K562 (cell line): ENCODE measurements at regions not wholly inside any gene's neighbourhood (a gene's known extent, or its start where the extent isn't known, plus 50 kb on each side); places are given as distances from the start of the nearest gene placed in this dataset.

Source experiments
- ATAC-seq: fragments of 200-7000 bp; cut with Tn5 transposase; 3 replicates; pipeline ENCODE4 v1.9.1; 2020; ENCODE audit warnings: moderate library complexity
- BruUV-seq: library from RNA; stranded (reverse); fragments of 400-500 nt; replicated peaks from 2 replicates; lab custom pipeline; 2021; lab: Mats Ljungman, UMichigan
- CTCF ChIA-PET: fragments of 300-600 bp; formaldehyde crosslinking; extraction: SDS; loops from one replicate; lab custom pipeline; 2021; ENCODE audit warnings: low intra/inter-chr PET ratio; lab: Yijun Ruan, JAX
- POLR2A ChIA-PET: fragments of 300-600, 350-650 bp; sonication (Branson Sonifier 250); formaldehyde crosslinking; extraction: SDS; loops from one replicate; lab custom pipeline; 2021; ENCODE audit warnings: antibody characterized with exemption, inconsistent platforms; lab: Yijun Ruan, JAX
- DNase-seq, 4 experiments: peaks; one replicate each; pipeline versions ENCODE4 v3.0.0 to v3.0.0-alpha.2; 2011 to 2018; ENCODE audit warnings: low spot score in 3 of 4, mixed read lengths in 3 of 4; ENCODE audit errors: extremely low read depth in 1 of 4
- FAIRE-seq: peaks from 2 replicates; lab custom pipeline; 2011; peaks lifted over from hg19 to GRCh38; lab: Jason Lieb, UNC
- H2AFZ ChIP-seq: 2 replicates; pipeline ENCODE4 v1.6.0; 2011; ENCODE audit warnings: low read depth, low read length, control low read depth, inconsistent platforms
- H3K27ac ChIP-seq: fragments of 200-600 bp; 3 replicates; pipeline ENCODE4 v1.8.0; 2011; ENCODE audit warnings: low read depth, mild to moderate bottlenecking, control low read depth, inconsistent platforms, low read length, moderate library complexity, mixed read lengths; ENCODE audit errors: extremely low read depth
- H3K27me3 ChIP-seq, 2 experiments: fragments of 300-600 bp in 1 of 2; 2 replicates in 1 of 2; 3 replicates in 1 of 2; pipeline versions ENCODE4 v1.6.0 to v1.8.0; 2011; ENCODE audit warnings: inconsistent platforms in 2 of 2, low read length in 2 of 2, mild to moderate bottlenecking in 1 of 2, mixed read lengths in 1 of 2, moderate library complexity in 1 of 2; ENCODE audit not compliant: control insufficient read depth in 2 of 2, insufficient read depth in 2 of 2
- H3K36me3 ChIP-seq: fragments of 300-600 bp; 3 replicates; pipeline ENCODE4 v1.8.0; 2011; ENCODE audit warnings: mild to moderate bottlenecking, low read length, inconsistent platforms; ENCODE audit not compliant: control insufficient read depth, insufficient read depth
- H3K4me1 ChIP-seq, 2 experiments: fragments of 200-600 bp in 1 of 2; replicated peaks in 1 of 2; 2 replicates in 1 of 2; 3 replicates in 1 of 2; pipeline versions ENCODE4 v1.5.1 to v1.8.0; 2011; ENCODE audit warnings: inconsistent platforms in 2 of 2, low read length in 2 of 2, mild to moderate bottlenecking in 1 of 2, mixed read lengths in 1 of 2, moderate library complexity in 1 of 2; ENCODE audit not compliant: control insufficient read depth in 2 of 2, insufficient read depth in 2 of 2
- H3K4me2 ChIP-seq: 2 replicates; pipeline ENCODE4 v1.6.1; 2011; ENCODE audit warnings: low read length, control low read depth, inconsistent platforms, mixed read lengths; ENCODE audit not compliant: insufficient read depth
- H3K4me3 ChIP-seq: fragments of 200-600 bp; sonication (generic), shearing (Covaris generic); 2 replicates; pipeline ENCODE4 v1.5.1; 2016; ENCODE audit warnings: control low read depth, inconsistent platforms
- H3K79me2 ChIP-seq: fragments of 200-600 bp; 3 replicates; pipeline ENCODE4 v1.8.0; 2011; ENCODE audit warnings: low read length, inconsistent platforms; ENCODE audit not compliant: control insufficient read depth, insufficient read depth
- H3K9ac ChIP-seq, 2 experiments: 2 replicates each; pipeline versions ENCODE4 v1.6.0 to v1.6.1; 2011; ENCODE audit warnings: low read depth in 2 of 2, low read length in 2 of 2, control low read depth in 1 of 2, inconsistent platforms in 1 of 2, mild to moderate bottlenecking in 1 of 2, mixed read lengths in 1 of 2; ENCODE audit not compliant: insufficient read depth in 1 of 2
- H3K9me1 ChIP-seq: one replicate; pipeline ENCODE4 v1.6.0; 2011; ENCODE audit warnings: inconsistent platforms, mild to moderate bottlenecking, low read length, moderate library complexity; ENCODE audit not compliant: control insufficient read depth, insufficient read depth
- H3K9me3 ChIP-seq: replicated peaks from 2 replicates; pipeline ENCODE4 v1.5.1; 2011; ENCODE audit warnings: low read depth, low read length, inconsistent platforms; ENCODE audit not compliant: control insufficient read depth, insufficient read depth
- H4K20me1 ChIP-seq: replicated peaks from 2 replicates; pipeline ENCODE4 v1.6.1; 2011; ENCODE audit warnings: low read length, inconsistent platforms, mixed read lengths; ENCODE audit not compliant: control insufficient read depth, insufficient read depth
- FOXK1 ChIP-seq: sonication (generic); formaldehyde crosslinking; IDR thresholded peaks from 2 replicates; pipeline ENCODE4 v1.8.0; 2022; ENCODE audit warnings: missing genetic modification reagents, mild to moderate bottlenecking, borderline replicate concordance
- HMGN3 ChIP-seq: IDR thresholded peaks from 2 replicates; pipeline ENCODE4 v1.6.1; 2011; ENCODE audit warnings: borderline replicate concordance, low read depth, mild to moderate bottlenecking, mixed read lengths, low read length; ENCODE audit not compliant: insufficient read length; ENCODE audit errors: extremely low read depth
- IFI16 ChIP-seq: fragments of 250-450 bp; sonication (Bioruptor Pico); IDR thresholded peaks from 2 replicates; pipeline ENCODE4 v2.1.2; 2022; ENCODE audit warnings: mild to moderate bottlenecking, inconsistent platforms
- MAFF ChIP-seq: IDR thresholded peaks from 2 replicates; pipeline ENCODE4 v1.6.1; 2012; ENCODE audit warnings: low read length, improper control_type of control experiment
- POLR3A ChIP-seq: IDR thresholded peaks from 2 replicates; pipeline ENCODE4 v1.6.1; 2011; ENCODE audit warnings: borderline replicate concordance, mild to moderate bottlenecking, moderate library complexity; ENCODE audit not compliant: insufficient read length, insufficient read depth; ENCODE audit errors: extremely low read depth
- SAP30 ChIP-seq: fragments of 200-600 bp; sonication (generic); IDR thresholded peaks from 2 replicates; pipeline ENCODE4 v1.6.1; 2012; ENCODE audit warnings: borderline replicate concordance, low read depth, mild to moderate bottlenecking, moderate library complexity, low read length, control low read depth, inconsistent platforms; ENCODE audit not compliant: insufficient read depth, poor library complexity, severe bottlenecking
- SREBF1 ChIP-seq: fragments of 150-350 bp; IDR thresholded peaks from 2 replicates; pipeline ENCODE4 v1.6.1; 2014; ENCODE audit warnings: antibody characterized with exemption, low read depth, low read length, borderline replicate concordance
- TAF15 ChIP-seq: fragments of 200-400 bp; formaldehyde crosslinking; IDR thresholded peaks from 2 replicates; pipeline ENCODE4 v1.6.1; 2017; ENCODE audit warnings: mild to moderate bottlenecking, low read depth, low read length, moderate library complexity
- ZNF232 ChIP-seq: sonication (generic); formaldehyde crosslinking; IDR thresholded peaks from 2 replicates; pipeline ENCODE4 v1.8.0; 2022; ENCODE audit warnings: mild to moderate bottlenecking, missing genetic modification reagents
- WGBS: fragments of 100-300 bp; shearing (Covaris generic); methylation state at CpG from one replicate; pipeline ENCODE4 v1.1.6; 2016; ENCODE audit warnings: low coverage, mixed read lengths; ENCODE audit not compliant: insufficient coverage; ENCODE audit errors: missing lambda C conversion rate; 5-methylcytosine and 5-hydroxymethylcytosine counted together
- in situ Hi-C: fragments of 300-500 bp; cut with MboI; formaldehyde crosslinking; loops from 4 replicates; pipeline ENCODE4 v1.15.0; 2018; ENCODE audit warnings: inconsistent platforms, mixed read lengths
- intact Hi-C: fragments of 100-400 bp; cut with micrococcal nuclease; formaldehyde crosslinking; loops from 2 replicates; pipeline ENCODE4 v1.14.2; 2022
- TF ChIP-seq, protein P1 (sequence below): fragments of 450-650 bp; IDR thresholded peaks from 2 replicates; pipeline ENCODE4 v1.6.1; 2016; ENCODE audit warnings: low read depth
- TF ChIP-seq, protein P2 (sequence below): fragments of 450-650 bp; formaldehyde crosslinking; IDR thresholded peaks from 2 replicates; pipeline ENCODE4 v1.4.0; 2020; ENCODE audit warnings: mild to moderate bottlenecking

DNA sequence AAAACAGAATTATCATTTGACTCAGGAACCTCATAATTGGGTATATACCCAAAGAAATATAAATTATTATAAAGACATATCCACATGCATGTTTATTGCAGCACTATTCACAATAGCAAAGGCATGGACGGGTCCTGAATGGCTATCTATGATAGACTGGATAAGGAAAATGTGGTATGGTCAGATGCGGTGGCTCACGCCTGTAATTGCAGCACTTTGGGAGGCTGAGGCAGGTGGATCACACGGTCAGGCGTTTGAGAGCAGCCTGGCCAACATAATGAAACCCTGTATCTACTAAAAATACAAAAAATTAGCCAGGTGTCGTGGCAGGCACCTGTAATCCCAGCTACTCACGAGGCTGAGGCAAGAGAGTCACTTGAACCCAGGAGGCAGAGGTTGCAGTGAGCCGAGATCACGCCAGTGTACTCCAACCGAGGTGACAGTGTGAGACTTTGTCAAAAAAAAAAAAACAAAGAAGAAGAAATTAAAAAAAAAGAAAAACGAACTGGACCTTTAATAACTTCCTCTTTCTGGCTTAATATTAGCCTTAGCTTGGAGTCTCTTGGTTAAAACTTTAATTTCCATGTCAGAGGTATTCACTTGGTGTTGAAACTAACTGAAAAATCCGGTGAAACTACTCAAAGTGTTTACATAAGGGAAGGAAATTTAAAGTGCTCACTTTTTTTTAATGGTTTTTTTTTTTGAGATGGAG is 104.4 kb downstream of the ZNF486 start:
- no peaks in the 10 kb centered on the region for H3K9me3 ChIP-seq
- H3K4me1 ChIP-seq, result no peaks in the 10 kb centered on the region
- in situ Hi-C loops, result no loop called here

More for the DNA sequence above, 104.4 kb downstream of the ZNF486 start:
- ChIA-PET CTCF (no interaction called here), POLR2A (no interaction called here)
- no peak overlapping the region for H2AFZ ChIP-seq
- intact Hi-C loops, result no loop called here
- H3K79me2 ChIP-seq, result no peaks in the 10 kb centered on the region
- no peak for DNase-seq
- TF ChIP-seq, protein P1, sequence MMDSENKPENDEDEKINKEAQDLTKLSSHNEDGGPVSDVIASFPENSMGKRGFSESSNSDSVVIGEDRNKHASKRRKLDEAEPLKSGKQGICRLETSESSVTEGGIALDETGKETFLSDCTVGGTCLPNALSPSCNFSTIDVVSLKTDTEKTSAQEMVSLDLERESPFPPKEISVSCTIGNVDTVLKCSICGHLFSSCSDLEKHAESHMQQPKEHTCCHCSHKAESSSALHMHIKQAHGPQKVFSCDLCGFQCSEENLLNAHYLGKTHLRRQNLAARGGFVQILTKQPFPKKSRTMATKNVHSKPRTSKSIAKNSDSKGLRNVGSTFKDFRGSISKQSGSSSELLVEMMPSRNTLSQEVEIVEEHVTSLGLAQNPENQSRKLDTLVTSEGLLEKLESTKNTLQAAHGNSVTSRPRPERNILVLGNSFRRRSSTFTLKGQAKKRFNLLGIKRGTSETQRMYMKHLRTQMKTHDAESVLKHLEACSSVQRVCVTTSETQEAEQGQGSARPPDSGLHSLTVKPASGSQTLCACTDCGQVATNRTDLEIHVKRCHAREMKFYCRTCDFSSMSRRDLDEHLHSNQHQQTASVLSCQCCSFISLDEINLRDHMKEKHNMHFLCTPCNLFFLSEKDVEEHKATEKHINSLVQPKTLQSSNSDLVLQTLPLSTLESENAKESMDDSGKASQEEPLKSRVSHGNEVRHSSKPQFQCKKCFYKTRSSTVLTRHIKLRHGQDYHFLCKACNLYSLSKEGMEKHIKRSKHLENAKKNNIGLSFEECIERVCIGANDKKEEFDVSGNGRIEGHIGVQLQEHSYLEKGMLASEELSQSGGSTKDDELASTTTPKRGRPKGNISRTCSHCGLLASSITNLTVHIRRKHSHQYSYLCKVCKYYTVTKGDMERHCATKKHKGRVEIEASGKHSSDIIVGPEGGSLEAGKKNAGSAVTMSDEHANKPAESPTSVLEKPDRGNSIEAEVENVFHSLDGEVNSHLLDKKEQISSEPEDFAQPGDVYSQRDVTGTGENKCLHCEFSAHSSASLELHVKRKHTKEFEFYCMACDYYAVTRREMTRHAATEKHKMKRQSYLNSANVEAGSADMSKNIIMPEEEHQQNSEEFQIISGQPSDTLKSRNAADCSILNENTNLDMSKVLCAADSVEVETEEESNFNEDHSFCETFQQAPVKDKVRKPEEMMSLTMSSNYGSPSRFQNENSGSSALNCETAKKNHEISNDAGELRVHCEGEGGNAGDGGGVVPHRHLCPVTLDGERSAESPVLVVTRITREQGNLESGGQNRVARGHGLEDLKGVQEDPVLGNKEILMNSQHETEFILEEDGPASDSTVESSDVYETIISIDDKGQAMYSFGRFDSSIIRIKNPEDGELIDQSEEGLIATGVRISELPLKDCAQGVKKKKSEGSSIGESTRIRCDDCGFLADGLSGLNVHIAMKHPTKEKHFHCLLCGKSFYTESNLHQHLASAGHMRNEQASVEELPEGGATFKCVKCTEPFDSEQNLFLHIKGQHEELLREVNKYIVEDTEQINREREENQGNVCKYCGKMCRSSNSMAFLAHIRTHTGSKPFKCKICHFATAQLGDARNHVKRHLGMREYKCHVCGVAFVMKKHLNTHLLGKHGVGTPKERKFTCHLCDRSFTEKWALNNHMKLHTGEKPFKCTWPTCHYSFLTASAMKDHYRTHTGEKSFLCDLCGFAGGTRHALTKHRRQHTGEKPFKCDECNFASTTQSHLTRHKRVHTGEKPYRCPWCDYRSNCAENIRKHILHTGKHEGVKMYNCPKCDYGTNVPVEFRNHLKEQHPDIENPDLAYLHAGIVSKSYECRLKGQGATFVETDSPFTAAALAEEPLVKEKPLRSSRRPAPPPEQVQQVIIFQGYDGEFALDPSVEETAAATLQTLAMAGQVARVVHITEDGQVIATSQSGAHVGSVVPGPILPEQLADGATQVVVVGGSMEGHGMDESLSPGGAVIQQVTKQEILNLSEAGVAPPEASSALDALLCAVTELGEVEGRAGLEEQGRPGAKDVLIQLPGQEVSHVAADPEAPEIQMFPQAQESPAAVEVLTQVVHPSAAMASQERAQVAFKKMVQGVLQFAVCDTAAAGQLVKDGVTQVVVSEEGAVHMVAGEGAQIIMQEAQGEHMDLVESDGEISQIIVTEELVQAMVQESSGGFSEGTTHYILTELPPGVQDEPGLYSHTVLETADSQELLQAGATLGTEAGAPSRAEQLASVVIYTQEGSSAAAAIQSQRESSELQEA, result no peak
- TF ChIP-seq POLR3A, result no peak
- TF ChIP-seq, protein P2, sequence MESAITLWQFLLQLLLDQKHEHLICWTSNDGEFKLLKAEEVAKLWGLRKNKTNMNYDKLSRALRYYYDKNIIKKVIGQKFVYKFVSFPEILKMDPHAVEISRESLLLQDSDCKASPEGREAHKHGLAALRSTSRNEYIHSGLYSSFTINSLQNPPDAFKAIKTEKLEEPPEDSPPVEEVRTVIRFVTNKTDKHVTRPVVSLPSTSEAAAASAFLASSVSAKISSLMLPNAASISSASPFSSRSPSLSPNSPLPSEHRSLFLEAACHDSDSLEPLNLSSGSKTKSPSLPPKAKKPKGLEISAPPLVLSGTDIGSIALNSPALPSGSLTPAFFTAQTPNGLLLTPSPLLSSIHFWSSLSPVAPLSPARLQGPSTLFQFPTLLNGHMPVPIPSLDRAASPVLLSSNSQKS, result no peak
- TF ChIP-seq SREBF1, result no peak
- no peak for TF ChIP-seq MAFF
- no peak for TF ChIP-seq TAF15
- TF ChIP-seq IFI16, result no peak
- TF ChIP-seq HMGN3, result no peak
- TF ChIP-seq SAP30, result no peak
- TF ChIP-seq ZNF232 (CRISPR knock-in tag), result no peak
- no peak for TF ChIP-seq FOXK1
- H3K36me3 ChIP-seq, result no peaks in the 10 kb centered on the region
- no peaks in the 10 kb centered on the region for H3K9me1 ChIP-seq
- no peaks in the 10 kb centered on the region for H4K20me1 ChIP-seq
- WGBS, result 0% methylated on average over 12 of the region's 12 CpGs
- no peak overlapping the region for H3K27ac ChIP-seq
- H3K9ac ChIP-seq, result no peak overlapping the region
- no peak overlapping the region for H3K4me3 ChIP-seq
- no TSS peak for BruUV-seq
- no peak overlapping the region for H3K4me2 ChIP-seq
- FAIRE-seq, result no peak
- no peak for ATAC-seq
- no peaks in the 10 kb centered on the region for H3K27me3 ChIP-seq
